Esophagus squamous epithelium (tissue), 4 donors: ENCODE measurements at regions not wholly inside any gene's neighbourhood (a gene's known extent, or its start where the extent isn't known, plus 50 kb on each side); places are given as distances from the start of the nearest gene placed in this dataset.

ENCODE experiments used
- CTCF ChIP-seq, 6 experiments: fragments of 450-650 bp in 4 of 6; fragments of 200-600 bp in 2 of 6; sonication (generic) in 2 of 6; IDR thresholded peaks; one replicate each; pipeline ENCODE4 v1.5.1; 2016 to 2019; ENCODE audit warnings: antibody characterized with exemption in 6 of 6, mild to moderate bottlenecking in 4 of 6, moderate library complexity in 4 of 6
- POLR2A ChIP-seq, 4 donors: fragments of 450-650 bp; IDR thresholded peaks; one replicate each; pipeline ENCODE4 v1.6.1; 2017; ENCODE audit warnings: antibody characterized with exemption in 4 of 4, mild to moderate bottlenecking in 4 of 4, moderate library complexity in 3 of 4

GRCh38 chr3:23062982-23063381 is 140.1 kb upstream of the UBE2E2 start:
- no peak for TF ChIP-seq CTCF (IDR thresholded peaks at IDR 0.05)
- TF ChIP-seq POLR2A (IDR thresholded peaks at IDR 0.05): no peak
